Ovary (tissue), 7 donors: ENCODE measurements at regions not wholly inside any gene's neighbourhood (a gene's known extent, or its start where the extent isn't known, plus 50 kb on each side); places are given as distances from the start of the nearest gene placed in this dataset.

ENCODE experiments used
- DNase-seq, 5 donors: peaks; one replicate each; pipeline ENCODE4 v3.0.0-alpha.2; 2019 to 2020
- H3K27ac ChIP-seq, 2 donors: fragments of 200-600 bp; one replicate each; pipeline versions ENCODE4 v1.5.1 to v1.8.0; 2019 to 2022
- H3K27me3 ChIP-seq: fragments of 200-600 bp; one replicate; pipeline ENCODE4 v1.8.0; 2022
- H3K36me3 ChIP-seq: fragments of 200-600 bp; sonication (generic); one replicate; pipeline ENCODE4 v1.5.1; 2019
- H3K4me1 ChIP-seq: one replicate; pipeline ENCODE4 v1.8.1; 2013; ENCODE audit warnings: mild to moderate bottlenecking, moderate library complexity; ENCODE audit not compliant: insufficient read depth
- H3K4me3 ChIP-seq: fragments of 200-600 bp; sonication (generic); one replicate; pipeline ENCODE4 v1.5.1; 2017
- H3K9me3 ChIP-seq, 2 donors: fragments of 200-600 bp in 1 of 2; sonication (generic) in 1 of 2; one replicate each; pipeline versions ENCODE4 v1.5.1 to v1.8.1; 2013 to 2019; ENCODE audit warnings: mild to moderate bottlenecking in 1 of 2, moderate library complexity in 1 of 2
- CTCF ChIP-seq, 3 donors: fragments of 450-650 bp in 2 of 3; fragments of 200-600 bp in 1 of 3; IDR thresholded peaks; one replicate each; pipeline versions ENCODE4 v1.5.1 to v1.8.0; 2016 to 2022; ENCODE audit warnings: antibody characterized with exemption in 3 of 3, mild to moderate bottlenecking in 1 of 3
- EP300 ChIP-seq: sonication (generic); formaldehyde crosslinking; IDR thresholded peaks from one replicate; pipeline ENCODE4 v1.6.1; 2017; ENCODE audit warnings: antibody characterized with exemption
- POLR2A ChIP-seq: fragments of 450-650 bp; IDR thresholded peaks from one replicate; pipeline ENCODE4 v1.6.1; 2017; ENCODE audit warnings: antibody characterized with exemption, mild to moderate bottlenecking, moderate library complexity
- WGBS, 3 donors: extraction: QIAGEN DNeasy Blood & Tissue Kit in 1 of 3; methylation state at CpG; one replicate each; pipeline versions ENCODE4 v1.1.5 to v1.1.7; 2013 to 2017; 5-methylcytosine and 5-hydroxymethylcytosine counted together
- intact Hi-C, 4 donors: fragments of 100-400 bp; cut with DNase I; formaldehyde crosslinking; loops; one replicate each; pipeline versions ENCODE4 v1.11.0 to v1.15.1; 2022 to 2023
- donor health status: DM: no; HTN: no; CAD: no; lungs with moderate emphysema.
- donor health status: DM: no; HTN: no; CAD: no.
- donor health status: Bipolar disorder and iron deficiency.
- donor health status: DM: no; HTN: no; CAD: no.
- donor health status: DM: yes; HTN: yes; CAD: no.

GRCh38 chr18:78402440-78402839, 577.2 kb upstream of the SALL3 start:
- TF ChIP-seq EP300 (no peak), POLR2A (no peak), CTCF (IDR thresholded peaks at IDR 0.05) (no peak)
- Histone ChIP-seq H3K27ac (no peak overlapping the region), H3K27me3 (no peaks in the 10 kb centered on the region), H3K9me3 (no peaks in the 10 kb centered on the region), H3K4me1 (no peaks in the 10 kb centered on the region), H3K4me3 (no peak overlapping the region), H3K36me3 (no peaks in the 10 kb centered on the region)
- intact Hi-C loops: no loop called here
- no peak for DNase-seq
- 81 to 89% (median 84%) methylated on average over 7 of the region's 7 CpGs for WGBS, 3 donors

- H3K4me1 ChIP-seq: no peaks in the 10 kb centered on the region
- H3K27me3 ChIP-seq: no peaks in the 10 kb centered on the region
- H3K27ac ChIP-seq: no peak overlapping the region
- H3K36me3 ChIP-seq: no peaks in the 10 kb centered on the region
- WGBS, 3 donors: 72 to 77% (median 73%) methylated on average over 7 of the region's 7 CpGs
- H3K4me3 ChIP-seq: no peak overlapping the region
- no peak for DNase-seq
- H3K9me3 ChIP-seq: no peaks in the 10 kb centered on the region
- intact Hi-C loops: no loop called here
- TF ChIP-seq POLR2A: no peak
- no peak for TF ChIP-seq CTCF (IDR thresholded peaks at IDR 0.05)
- TF ChIP-seq EP300: no peak
Observed at GRCh38 chr18:78402966-78403365, 576.7 kb upstream of the SALL3 start.

GRCh38 chr18:78403371-78403770, 576.2 kb upstream of the SALL3 start:
- DNase-seq: no peak
- WGBS, 3 donors: 63 to 87% (median 67%) methylated on average over 8 to 9 of the region's 9 CpGs
- Histone ChIP-seq H3K4me3 (no peak overlapping the region), H3K27me3 (no peaks in the 10 kb centered on the region), H3K4me1 (no peaks in the 10 kb centered on the region), H3K9me3 (no peaks in the 10 kb centered on the region), H3K27ac (no peak overlapping the region), H3K36me3 (no peaks in the 10 kb centered on the region)
- TF ChIP-seq EP300 (no peak), POLR2A (no peak), CTCF (IDR thresholded peaks at IDR 0.05) (no peak)
- intact Hi-C loops: no loop called here

- intact Hi-C loops: no loop called here
- Histone ChIP-seq H3K36me3 (no peaks in the 10 kb centered on the region), H3K27ac (no peak overlapping the region), H3K4me3 (no peak overlapping the region), H3K4me1 (no peaks in the 10 kb centered on the region), H3K27me3 (no peaks in the 10 kb centered on the region), H3K9me3 (no peaks in the 10 kb centered on the region)
- no peak for DNase-seq
- TF ChIP-seq POLR2A: no peak
- no peak for TF ChIP-seq EP300
- WGBS, 3 donors: 87 to 90% (median 89%) methylated on average over 16 of the region's 16 CpGs
Observed at GRCh38 chr18:78405763-78406162, 573.9 kb upstream of the SALL3 start.

GRCh38 chr18:78406743-78407465, 572.7 kb upstream of the SALL3 start:
- WGBS, 3 donors: 79 to 81% (median 81%) methylated on average over 16 of the region's 16 CpGs
- no peak for TF ChIP-seq CTCF (IDR thresholded peaks at IDR 0.05)
- no peak for TF ChIP-seq POLR2A
- no peak for TF ChIP-seq EP300
- Histone ChIP-seq H3K9me3 (no peaks in the 10 kb centered on the region), H3K36me3 (no peaks in the 10 kb centered on the region), H3K4me3 (no peak overlapping the region), H3K4me1 (no peaks in the 10 kb centered on the region), H3K27ac (no peak overlapping the region), H3K27me3 (no peaks in the 10 kb centered on the region)
- intact Hi-C loops: no loop called here
- DNase-seq: no peak
